Thyroid gland (tissue), 4 donors: ENCODE measurements at regions not wholly inside any gene's neighbourhood (a gene's known extent, or its start where the extent isn't known, plus 50 kb on each side); places are given as distances from the start of the nearest gene placed in this dataset.

ENCODE experiments used
- POLR2A ChIP-seq, 2 donors: fragments of 450-650 bp; IDR thresholded peaks; one replicate each; pipeline ENCODE4 v1.6.1; 2017; ENCODE audit warnings: antibody characterized with exemption in 2 of 2, mild to moderate bottlenecking in 2 of 2, moderate library complexity in 1 of 2
- TF ChIP-seq, protein P1 (sequence below), 6 experiments: fragments of 200-600 bp in 3 of 6; fragments of 450-650 bp in 3 of 6; sonication (generic) in 3 of 6; IDR thresholded peaks; one replicate each; pipeline ENCODE4 v1.5.1; 2016 to 2019; ENCODE audit warnings: antibody characterized with exemption in 6 of 6, mild to moderate bottlenecking in 2 of 6, inconsistent platforms in 1 of 6, moderate library complexity in 1 of 6

- TF ChIP-seq, protein P1, sequence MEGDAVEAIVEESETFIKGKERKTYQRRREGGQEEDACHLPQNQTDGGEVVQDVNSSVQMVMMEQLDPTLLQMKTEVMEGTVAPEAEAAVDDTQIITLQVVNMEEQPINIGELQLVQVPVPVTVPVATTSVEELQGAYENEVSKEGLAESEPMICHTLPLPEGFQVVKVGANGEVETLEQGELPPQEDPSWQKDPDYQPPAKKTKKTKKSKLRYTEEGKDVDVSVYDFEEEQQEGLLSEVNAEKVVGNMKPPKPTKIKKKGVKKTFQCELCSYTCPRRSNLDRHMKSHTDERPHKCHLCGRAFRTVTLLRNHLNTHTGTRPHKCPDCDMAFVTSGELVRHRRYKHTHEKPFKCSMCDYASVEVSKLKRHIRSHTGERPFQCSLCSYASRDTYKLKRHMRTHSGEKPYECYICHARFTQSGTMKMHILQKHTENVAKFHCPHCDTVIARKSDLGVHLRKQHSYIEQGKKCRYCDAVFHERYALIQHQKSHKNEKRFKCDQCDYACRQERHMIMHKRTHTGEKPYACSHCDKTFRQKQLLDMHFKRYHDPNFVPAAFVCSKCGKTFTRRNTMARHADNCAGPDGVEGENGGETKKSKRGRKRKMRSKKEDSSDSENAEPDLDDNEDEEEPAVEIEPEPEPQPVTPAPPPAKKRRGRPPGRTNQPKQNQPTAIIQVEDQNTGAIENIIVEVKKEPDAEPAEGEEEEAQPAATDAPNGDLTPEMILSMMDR (IDR thresholded peaks at IDR 0.05), result no peak
- TF ChIP-seq POLR2A (IDR thresholded peaks at IDR 0.05), result no peak
Observed at GRCh38 chr9:86585422-86586143, 231.4 kb upstream of the TUT7 start.
